Mesodermal cell (in vitro differentiated cells): ENCODE measurements at regions not wholly inside any gene's neighbourhood (a gene's known extent, or its start where the extent isn't known, plus 50 kb on each side); places are given as distances from the start of the nearest gene placed in this dataset.

Experiments used
- H3K27ac ChIP-seq: 2 replicates; pipeline ENCODE4 v1.7.0; 2013; ENCODE audit warnings: mild to moderate bottlenecking, low read depth, low read length, moderate library complexity; ENCODE audit not compliant: severe bottlenecking
- H3K36me3 ChIP-seq: 2 replicates; pipeline ENCODE4 v1.7.1; 2013; ENCODE audit warnings: mild to moderate bottlenecking, low read length, moderate library complexity; ENCODE audit not compliant: control insufficient read depth, insufficient read depth
- H3K4me1 ChIP-seq: one replicate; pipeline ENCODE4 v1.7.1; 2013; ENCODE audit warnings: mild to moderate bottlenecking, low read length; ENCODE audit not compliant: insufficient read depth, control insufficient read depth, poor library complexity, severe bottlenecking
- H3K4me3 ChIP-seq: 2 replicates; pipeline ENCODE4 v1.7.0; 2013; ENCODE audit warnings: low read length, control low read depth, mild to moderate bottlenecking; ENCODE audit not compliant: insufficient read depth, poor library complexity, severe bottlenecking; ENCODE audit errors: extremely low read depth
- H3K9me3 ChIP-seq: 2 replicates; pipeline ENCODE4 v1.7.1; 2013; ENCODE audit warnings: mild to moderate bottlenecking, low read length, moderate library complexity; ENCODE audit not compliant: control insufficient read depth
- WGBS, 2 experiments: methylation state at CpG; one replicate each; pipeline ENCODE4 v1.1.5; 2013; ENCODE audit warnings: missing lambda C conversion rate in 2 of 2; ENCODE audit not compliant: insufficient coverage in 2 of 2; 5-methylcytosine and 5-hydroxymethylcytosine counted together

- no peak overlapping the region for H3K4me3 ChIP-seq
- 90 to 93% methylated on average over 2 to 3 of the region's 3 CpGs for WGBS, 2 experiments
- no peaks in the 10 kb centered on the region for H3K4me1 ChIP-seq
- H3K9me3 ChIP-seq = no peaks in the 10 kb centered on the region
- H3K27ac ChIP-seq = no peak overlapping the region
- no peaks in the 10 kb centered on the region for H3K36me3 ChIP-seq
These were observed 644.3 kb downstream of the BCL11A start for GRCh38 chr2:59909147-59909546.

GRCh38 chr2:59905731-59906130 is 647.7 kb downstream of the BCL11A start:
- 80% methylated on average over 1 of the region's 2 CpGs; no CpG with 5 or more reads in 1 of the 2 experiments for WGBS, 2 experiments
- H3K4me3 ChIP-seq = no peak overlapping the region
- no peaks in the 10 kb centered on the region for H3K36me3 ChIP-seq
- H3K4me1 ChIP-seq = no peaks in the 10 kb centered on the region
- no peaks in the 10 kb centered on the region for H3K9me3 ChIP-seq
- H3K27ac ChIP-seq = no peak overlapping the region

GRCh38 chr2:59903994-59904544 is 649.4 kb downstream of the BCL11A start:
- 88% methylated on average over 1 of the region's 9 CpGs; no CpG with 5 or more reads in 1 of the 2 experiments for WGBS, 2 experiments

DNA sequence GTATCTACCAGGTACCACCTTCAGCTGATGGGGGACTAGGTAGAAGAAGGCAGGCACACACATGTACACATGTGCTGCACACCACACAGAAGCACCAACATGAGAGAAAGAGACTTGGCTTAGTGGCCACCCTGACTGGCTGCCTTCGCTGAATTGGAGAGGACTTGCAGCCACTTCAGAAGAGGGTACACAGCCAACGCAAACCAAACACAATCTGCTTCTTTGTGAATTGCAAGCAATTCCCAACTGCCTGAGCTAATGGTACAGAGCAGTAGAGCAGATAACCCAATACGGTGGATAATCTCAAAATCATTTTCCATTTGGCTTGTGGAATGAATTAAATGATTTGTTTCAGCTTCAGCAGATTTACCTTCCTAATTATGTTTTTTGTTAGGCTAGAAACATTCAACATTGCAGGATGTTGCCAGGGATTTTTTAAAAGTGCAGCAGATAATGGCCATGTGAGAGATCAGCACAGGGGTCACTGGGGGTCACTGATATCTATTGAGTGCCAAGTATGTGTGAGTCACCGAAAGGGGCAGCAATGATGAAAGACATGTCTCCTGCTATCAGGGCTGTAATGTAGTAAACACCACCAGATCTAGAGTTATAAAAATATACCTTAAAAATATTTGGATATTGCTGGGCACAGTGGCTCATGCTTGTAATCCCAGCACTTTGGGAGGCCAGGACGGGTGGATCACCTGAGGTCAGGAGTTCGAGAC is 652.6 kb downstream of the BCL11A start:
- Histone ChIP-seq H3K4me3 (no peak overlapping the region), H3K9me3 (no peaks in the 10 kb centered on the region), H3K27ac (no peak overlapping the region), H3K36me3 (no peaks in the 10 kb centered on the region), H3K4me1 (no peaks in the 10 kb centered on the region)
- 95 to 98% methylated on average over 2 to 6 of the region's 6 CpGs for WGBS, 2 experiments

More at GRCh38 chr2:59903994-59904544, 649.4 kb downstream of the BCL11A start:
- no peaks in the 10 kb centered on the region for H3K36me3 ChIP-seq
- no peak overlapping the region for H3K27ac ChIP-seq
- no peak overlapping the region for H3K4me3 ChIP-seq
- H3K9me3 ChIP-seq = no peaks in the 10 kb centered on the region
- H3K4me1 ChIP-seq = no peaks in the 10 kb centered on the region

- Histone ChIP-seq H3K27ac (no peak overlapping the region), H3K9me3 (no peaks in the 10 kb centered on the region), H3K4me3 (no peak overlapping the region), H3K36me3 (no peaks in the 10 kb centered on the region), H3K4me1 (no peaks in the 10 kb centered on the region)
- WGBS, 2 experiments = 86 to 100% methylated on average over 1 to 2 of the region's 3 CpGs
These were observed 653.8 kb downstream of the BCL11A start for GRCh38 chr2:59899692-59900091.

GRCh38 chr2:59896499-59897245 is 656.8 kb downstream of the BCL11A start:
- 100% methylated on average over 1 of the region's 3 CpGs for whole genome bisulfite sequencing, 2 experiments

DNA sequence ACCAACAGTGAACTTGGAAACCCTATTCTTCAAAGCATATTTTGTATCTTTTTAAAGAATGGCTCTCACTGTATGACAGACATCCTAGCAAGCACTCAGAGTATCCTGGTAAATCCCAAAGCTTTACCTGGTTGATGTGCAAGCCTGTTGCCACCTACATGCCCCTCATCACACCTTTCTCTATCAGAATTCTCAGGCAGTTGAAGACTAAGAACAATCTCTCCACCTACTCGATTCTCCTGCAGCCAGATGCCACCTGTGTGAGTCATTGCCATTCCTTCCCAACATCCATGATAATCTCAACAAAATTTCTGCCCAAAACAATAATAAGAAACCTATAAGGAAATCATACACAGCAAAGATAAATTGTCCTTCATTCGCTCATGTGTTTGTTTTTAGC is 659.8 kb downstream of the BCL11A start:
- Histone ChIP-seq H3K27ac (no peak overlapping the region), H3K4me3 (no peak overlapping the region), H3K4me1 (no peaks in the 10 kb centered on the region), H3K9me3 (no peaks in the 10 kb centered on the region), H3K36me3 (no peaks in the 10 kb centered on the region)
- 92 to 100% methylated on average over 1 of the region's 2 CpGs for WGBS, 2 experiments

More at GRCh38 chr2:59896499-59897245, 656.8 kb downstream of the BCL11A start:
- H3K4me3 ChIP-seq = no peak overlapping the region
- H3K27ac ChIP-seq = no peak overlapping the region
- no peaks in the 10 kb centered on the region for H3K36me3 ChIP-seq
- H3K4me1 ChIP-seq = no peaks in the 10 kb centered on the region
- H3K9me3 ChIP-seq = no peaks in the 10 kb centered on the region

- no peaks in the 10 kb centered on the region for H3K9me3 ChIP-seq
- H3K27ac ChIP-seq = no peak overlapping the region
- WGBS, 2 experiments = 33 to 56% methylated on average over 3 of the region's 5 CpGs
- no peak overlapping the region for H3K4me3 ChIP-seq
- no peaks in the 10 kb centered on the region for H3K36me3 ChIP-seq
- no peaks in the 10 kb centered on the region for H3K4me1 ChIP-seq
These were observed 661.1 kb downstream of the BCL11A start for GRCh38 chr2:59892398-59892797.

GRCh38 chr2:59889305-59889704 is 664.1 kb downstream of the BCL11A start:
- no peak overlapping the region for H3K4me3 ChIP-seq
- H3K36me3 ChIP-seq = no peaks in the 10 kb centered on the region
- no peaks in the 10 kb centered on the region for H3K4me1 ChIP-seq
- no peak overlapping the region for H3K27ac ChIP-seq
- 83 to 97% methylated on average over 3 to 4 of the region's 8 CpGs for WGBS, 2 experiments
- H3K9me3 ChIP-seq = no peaks in the 10 kb centered on the region

DNA sequence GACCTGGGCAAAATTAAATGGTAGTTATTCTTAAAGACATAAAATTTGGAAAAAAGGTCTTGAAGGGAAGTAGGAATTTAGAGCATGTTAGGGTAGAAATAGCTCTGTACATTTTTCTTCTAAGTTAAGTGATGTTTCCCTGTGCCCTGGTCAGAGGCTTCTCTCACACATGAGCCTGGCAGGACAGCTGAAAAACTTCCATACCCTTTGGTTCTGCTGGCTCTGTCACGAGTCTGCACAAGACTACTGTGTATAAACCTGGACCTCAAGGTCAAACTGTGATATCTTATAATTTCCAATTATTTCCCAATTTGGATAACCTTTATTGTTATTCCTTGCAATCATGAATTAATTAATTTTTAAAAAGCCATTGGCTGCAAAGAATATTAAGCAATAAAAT is 664.7 kb downstream of the BCL11A start:
- H3K36me3 ChIP-seq = no peaks in the 10 kb centered on the region
- WGBS, 2 experiments = 40 to 100% methylated on average over 1 of the region's 1 CpG
- H3K9me3 ChIP-seq = no peaks in the 10 kb centered on the region

More for the DNA sequence above, 664.7 kb downstream of the BCL11A start:
- H3K4me1 ChIP-seq = no peaks in the 10 kb centered on the region
- H3K27ac ChIP-seq = no peak overlapping the region
- H3K4me3 ChIP-seq = no peak overlapping the region
